ENCODE measurements at regions not wholly inside any gene's neighbourhood (a gene's known extent, or its start where the extent isn't known, plus 50 kb on each side); places are given as distances from the start of the nearest gene placed in this dataset.
"Not testable (repeated sequence)": the region's sequence is repeated elsewhere in the genome, so short reads cannot be mapped to it uniquely, and the experiment has no call there.

- Histone ChIP-seq H3K4me3 (no peak overlapping the region), H3K27ac (no peak overlapping the region), H3K4me1 (no peaks in the 10 kb centered on the region), H3K9me3 (no peaks in the 10 kb centered on the region), H3K36me3 (no peaks in the 10 kb centered on the region), H3K27me3 (peaks cover 0 to 16% (median 0%) of the 10 kb centered on the region in 7 donors)
- ATAC-seq = no peak
- 36 to 42% methylated on average over 2 of the region's 2 CpGs for WGBS, 2 donors
- TF ChIP-seq, protein P1, sequence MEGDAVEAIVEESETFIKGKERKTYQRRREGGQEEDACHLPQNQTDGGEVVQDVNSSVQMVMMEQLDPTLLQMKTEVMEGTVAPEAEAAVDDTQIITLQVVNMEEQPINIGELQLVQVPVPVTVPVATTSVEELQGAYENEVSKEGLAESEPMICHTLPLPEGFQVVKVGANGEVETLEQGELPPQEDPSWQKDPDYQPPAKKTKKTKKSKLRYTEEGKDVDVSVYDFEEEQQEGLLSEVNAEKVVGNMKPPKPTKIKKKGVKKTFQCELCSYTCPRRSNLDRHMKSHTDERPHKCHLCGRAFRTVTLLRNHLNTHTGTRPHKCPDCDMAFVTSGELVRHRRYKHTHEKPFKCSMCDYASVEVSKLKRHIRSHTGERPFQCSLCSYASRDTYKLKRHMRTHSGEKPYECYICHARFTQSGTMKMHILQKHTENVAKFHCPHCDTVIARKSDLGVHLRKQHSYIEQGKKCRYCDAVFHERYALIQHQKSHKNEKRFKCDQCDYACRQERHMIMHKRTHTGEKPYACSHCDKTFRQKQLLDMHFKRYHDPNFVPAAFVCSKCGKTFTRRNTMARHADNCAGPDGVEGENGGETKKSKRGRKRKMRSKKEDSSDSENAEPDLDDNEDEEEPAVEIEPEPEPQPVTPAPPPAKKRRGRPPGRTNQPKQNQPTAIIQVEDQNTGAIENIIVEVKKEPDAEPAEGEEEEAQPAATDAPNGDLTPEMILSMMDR (IDR thresholded peaks at IDR 0.05) = no peak
- intact Hi-C loops (cut with DNase I) = no loop called here
- DNase-seq = no peak
Measured at GRCh38 chrX:67044866-67045265, 406.0 kb upstream of the EDA2R start.

DNA sequence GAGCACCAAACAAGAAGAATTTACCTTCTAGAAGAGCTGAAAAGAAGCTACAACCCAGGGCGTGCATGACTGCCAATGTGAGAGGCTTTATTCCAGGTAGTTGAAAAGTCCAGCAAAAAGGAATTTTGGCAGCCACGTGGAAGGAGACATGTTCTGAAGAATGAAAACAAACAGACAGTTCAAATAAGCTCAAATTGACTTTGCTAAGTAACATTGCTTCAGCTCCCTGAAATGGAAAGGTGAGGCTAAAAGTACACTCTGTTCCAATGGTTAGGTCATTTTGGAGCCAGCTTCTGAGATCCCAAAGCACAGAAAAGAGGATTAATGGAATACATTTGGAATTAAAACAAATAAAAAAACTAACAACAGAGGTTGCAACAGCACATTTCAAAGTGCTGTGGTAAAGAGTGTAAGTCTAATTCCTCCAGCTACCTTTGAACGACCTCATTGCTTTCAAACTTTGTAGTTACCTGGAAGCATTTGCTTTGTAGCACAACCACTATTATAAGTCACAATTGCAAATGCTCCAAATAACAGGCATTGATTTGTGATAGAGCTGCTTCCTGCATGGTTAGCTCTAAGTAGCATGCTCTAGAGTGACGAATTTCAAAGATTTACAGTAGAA is 405.3 kb upstream of the EDA2R start:
- Histone ChIP-seq H3K4me1 (no peaks in the 10 kb centered on the region), H3K4me3 (no peak overlapping the region), H3K27ac (no peak overlapping the region), H3K36me3 (no peaks in the 10 kb centered on the region), H3K9me3 (no peaks in the 10 kb centered on the region), H3K27me3 (peaks cover 0 to 16% (median 0%) of the 10 kb centered on the region in 7 donors)
- no peak for DNase-seq
- no peak for ATAC-seq
- WGBS, 2 donors = 50 to 54% methylated on average over 4 of the region's 4 CpGs
- intact Hi-C loops (cut with DNase I) = no loop called here
- TF ChIP-seq, protein P1 (IDR thresholded peaks at IDR 0.05) = no peak

DNA sequence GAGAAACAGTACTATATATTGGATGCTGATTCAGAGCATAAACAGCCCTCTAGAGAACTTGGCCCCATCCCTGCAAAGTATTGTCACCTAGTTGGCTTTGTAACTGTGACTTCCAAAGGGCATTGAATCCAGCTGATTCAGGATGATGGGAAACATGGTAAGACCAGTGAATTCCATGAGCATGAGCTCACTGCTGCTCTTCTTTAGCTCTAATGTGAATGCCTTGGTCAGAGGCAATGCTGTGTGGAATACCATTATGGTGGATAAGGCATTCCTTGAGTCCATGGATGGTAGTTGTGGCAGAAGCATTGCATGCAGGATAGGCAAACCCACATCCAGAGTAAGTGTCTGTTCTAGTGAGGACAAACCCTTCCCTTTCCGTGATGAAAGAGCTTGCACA is 365.6 kb upstream of the EDA2R start:
- peaks cover 0 to 4% (median 0%) of the 10 kb centered on the region in 7 donors for H3K27me3 ChIP-seq
- H3K36me3 ChIP-seq = no peaks in the 10 kb centered on the region
- no peaks in the 10 kb centered on the region for H3K4me1 ChIP-seq
- WGBS, 2 donors = 81 to 100% methylated on average over 1 of the region's 1 CpG
- ATAC-seq = no peak
- TF ChIP-seq, protein P1 (IDR thresholded peaks at IDR 0.05) = no peak
- intact Hi-C loops (cut with DNase I) = no loop called here
- no peak for DNase-seq
- no peak overlapping the region for H3K4me3 ChIP-seq
- no peak overlapping the region for H3K27ac ChIP-seq
- peaks cover 0 to 20% (median 0%) of the 10 kb centered on the region in 11 donors for H3K9me3 ChIP-seq

GRCh38 chrX:66994729-66995128 is 355.9 kb upstream of the EDA2R start:
- ATAC-seq (no peak), DNase-seq (no peak)
- Histone ChIP-seq H3K27me3 (peaks cover 0 to 10% (median 0%) of the 10 kb centered on the region in 7 donors), H3K27ac (no peak overlapping the region), H3K9me3 (peaks cover 0 to 14% (median 0%) of the 10 kb centered on the region in 11 donors), H3K4me1 (no peaks in the 10 kb centered on the region), H3K36me3 (no peaks in the 10 kb centered on the region), H3K4me3 (no peak overlapping the region)
- TF ChIP-seq, protein P1 (IDR thresholded peaks at IDR 0.05) = no peak
- WGBS, 2 donors = 38 to 59% methylated on average over 2 of the region's 2 CpGs
- intact Hi-C loops (cut with DNase I) = no loop called here

GRCh38 chrX:66992077-66992476 is 353.2 kb upstream of the EDA2R start:
- peaks cover 0 to 14% (median 0%) of the 10 kb centered on the region in 11 donors for H3K9me3 ChIP-seq
- H3K27me3 ChIP-seq; H3K4me1 ChIP-seq; DNase-seq; intact Hi-C loops (cut with DNase I); H3K27ac ChIP-seq; H3K36me3 ChIP-seq; H3K4me3 ChIP-seq; ATAC-seq: not testable (repeated sequence)
- 77 to 88% methylated on average over 2 of the region's 2 CpGs for WGBS, 2 donors

Measured in heart right ventricle (tissue), 16 donors.